Fibroblast of peridontal ligament (primary cell): ENCODE measurements at regions not wholly inside any gene's neighbourhood (a gene's known extent, or its start where the extent isn't known, plus 50 kb on each side); places are given as distances from the start of the nearest gene placed in this dataset.
A peak's percentile ranks its signal among the peaks of the same experiment; 100 is the strongest.
"Not testable (repeated sequence)": the region's sequence is repeated elsewhere in the genome, so short reads cannot be mapped to it uniquely, and the experiment has no call there.

Experiments used
- DNase-seq: peaks from one replicate; pipeline ENCODE4 v3.0.0-alpha.2; 2010; ENCODE audit errors: extremely low read depth

- peak; percentile 27 for DNase-seq
Measured at GRCh38 chr16:80009971-80010659, 409.6 kb upstream of the MAF start.

- DNase-seq: no peak
Measured at GRCh38 chr16:80008857-80009256, 408.3 kb upstream of the MAF start.

GRCh38 chr16:80007231-80007630 lies 406.7 kb upstream of the MAF start:
- DNase-seq: no peak

- DNase-seq: peak; percentile 31
Measured at GRCh38 chr16:80006241-80007215, 406.0 kb upstream of the MAF start.

- DNase-seq: no peak
Measured at GRCh38 chr16:80004113-80004512, 403.6 kb upstream of the MAF start.

- DNase-seq: no peak
Measured at GRCh38 chr16:80002261-80002660, 401.7 kb upstream of the MAF start.

- no peak for DNase-seq
Measured at GRCh38 chr16:79998143-79998542, 397.6 kb upstream of the MAF start.

GRCh38 chr16:79997257-79997656 lies 396.7 kb upstream of the MAF start:
- peak; percentile 5 for DNase-seq

GRCh38 chr16:79996321-79996720 lies 395.8 kb upstream of the MAF start:
- no peak for DNase-seq

GRCh38 chr16:79995315-79995714 lies 394.8 kb upstream of the MAF start:
- DNase-seq: no peak

GRCh38 chr16:79994418-79994817 lies 393.9 kb upstream of the MAF start:
- DNase-seq: no peak

- no peak for DNase-seq
Measured at GRCh38 chr16:79993629-79994209, 393.2 kb upstream of the MAF start.

GRCh38 chr16:79991969-79992368 lies 391.4 kb upstream of the MAF start:
- no peak for DNase-seq

- no peak for DNase-seq
Measured at GRCh38 chr16:79988721-79989220, 388.2 kb upstream of the MAF start.

- DNase-seq: no peak
Measured at GRCh38 chr16:79988089-79988488, 387.6 kb upstream of the MAF start.

GRCh38 chr16:79986352-79986751 lies 385.8 kb upstream of the MAF start:
- DNase-seq: no peak

GRCh38 chr16:79985606-79986005 lies 385.1 kb upstream of the MAF start:
- no peak for DNase-seq

GRCh38 chr16:79984149-79984548 lies 383.6 kb upstream of the MAF start:
- not testable (repeated sequence) for DNase-seq

- no peak for DNase-seq
Measured at GRCh38 chr16:79982862-79983261, 382.3 kb upstream of the MAF start.

- DNase-seq: no peak
Measured at GRCh38 chr16:79982361-79982760, 381.8 kb upstream of the MAF start.

- no peak for DNase-seq
Measured at GRCh38 chr16:79981814-79982213, 381.3 kb upstream of the MAF start.
